Ishikawa (cell line): ENCODE measurements at regions not wholly inside any gene's neighbourhood (a gene's known extent, or its start where the extent isn't known, plus 50 kb on each side); places are given as distances from the start of the nearest gene placed in this dataset.

Experiments used
- CEBPB ChIP-seq: IDR thresholded peaks from 2 replicates; pipeline ENCODE4 v1.6.1; 2012
- CREB1 ChIP-seq: IDR thresholded peaks from 2 replicates; pipeline ENCODE4 v1.6.1; 2012; ENCODE audit warnings: low read depth
- EGR1 ChIP-seq: IDR thresholded peaks from 2 replicates; pipeline ENCODE4 v1.6.1; 2012
- EP300 ChIP-seq: IDR thresholded peaks from 2 replicates; pipeline ENCODE4 v1.6.1; 2012; ENCODE audit warnings: borderline replicate concordance
- NFIC ChIP-seq: IDR thresholded peaks from 2 replicates; pipeline ENCODE4 v1.6.1; 2012
- RAD21 ChIP-seq: IDR thresholded peaks from 2 replicates; pipeline ENCODE4 v1.6.1; 2012; ENCODE audit warnings: low read depth
- TAF1 ChIP-seq: IDR thresholded peaks from 2 replicates; pipeline ENCODE4 v1.6.1; 2012; ENCODE audit warnings: low read depth, mild to moderate bottlenecking
- TCF12 ChIP-seq: IDR thresholded peaks from 2 replicates; pipeline ENCODE4 v1.6.1; 2012; ENCODE audit warnings: low read depth
- TEAD4 ChIP-seq: IDR thresholded peaks from 2 replicates; pipeline ENCODE4 v1.6.1; 2012
- ZBTB7A ChIP-seq: IDR thresholded peaks from 2 replicates; pipeline ENCODE4 v1.6.1; 2012; ENCODE audit warnings: low read depth
- TF ChIP-seq, protein P1 (sequence below): IDR thresholded peaks from 2 replicates; pipeline ENCODE4 v1.6.1; 2012
- TF ChIP-seq, protein P2 (sequence below): IDR thresholded peaks from 2 replicates; pipeline ENCODE4 v1.6.1; 2012; ENCODE audit warnings: low read depth, mild to moderate bottlenecking
- TF ChIP-seq, protein P3 (sequence below): IDR thresholded peaks from 2 replicates; pipeline ENCODE4 v1.6.1; 2012

DNA sequence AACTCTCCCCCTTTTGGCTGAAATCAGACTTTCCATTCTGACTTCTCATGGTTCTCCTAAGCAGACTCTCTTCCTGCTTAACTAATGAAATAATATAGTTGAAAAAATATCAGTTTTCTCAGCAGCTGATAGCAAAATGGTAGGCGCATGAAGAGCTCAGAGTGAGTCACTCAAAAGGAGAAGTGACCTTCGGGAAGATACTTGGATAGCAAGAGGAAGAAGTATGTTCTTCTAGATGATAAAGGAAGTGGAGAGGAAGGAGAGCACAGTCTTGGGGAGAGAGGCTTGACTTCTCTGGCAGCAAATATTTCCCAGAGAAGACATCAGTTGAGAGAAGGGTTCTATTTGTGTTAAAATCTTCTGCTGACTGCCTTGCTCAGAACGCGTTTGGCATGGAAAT is 101.5 kb downstream of the TAF11L14 start:
- TF ChIP-seq CEBPB, result no peak
- TF ChIP-seq RAD21, result no peak
- TF ChIP-seq, protein P1, sequence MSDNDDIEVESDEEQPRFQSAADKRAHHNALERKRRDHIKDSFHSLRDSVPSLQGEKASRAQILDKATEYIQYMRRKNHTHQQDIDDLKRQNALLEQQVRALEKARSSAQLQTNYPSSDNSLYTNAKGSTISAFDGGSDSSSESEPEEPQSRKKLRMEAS, result no peak
- no peak for TF ChIP-seq TEAD4
- TF ChIP-seq EGR1, result no peak
- TF ChIP-seq, protein P2, sequence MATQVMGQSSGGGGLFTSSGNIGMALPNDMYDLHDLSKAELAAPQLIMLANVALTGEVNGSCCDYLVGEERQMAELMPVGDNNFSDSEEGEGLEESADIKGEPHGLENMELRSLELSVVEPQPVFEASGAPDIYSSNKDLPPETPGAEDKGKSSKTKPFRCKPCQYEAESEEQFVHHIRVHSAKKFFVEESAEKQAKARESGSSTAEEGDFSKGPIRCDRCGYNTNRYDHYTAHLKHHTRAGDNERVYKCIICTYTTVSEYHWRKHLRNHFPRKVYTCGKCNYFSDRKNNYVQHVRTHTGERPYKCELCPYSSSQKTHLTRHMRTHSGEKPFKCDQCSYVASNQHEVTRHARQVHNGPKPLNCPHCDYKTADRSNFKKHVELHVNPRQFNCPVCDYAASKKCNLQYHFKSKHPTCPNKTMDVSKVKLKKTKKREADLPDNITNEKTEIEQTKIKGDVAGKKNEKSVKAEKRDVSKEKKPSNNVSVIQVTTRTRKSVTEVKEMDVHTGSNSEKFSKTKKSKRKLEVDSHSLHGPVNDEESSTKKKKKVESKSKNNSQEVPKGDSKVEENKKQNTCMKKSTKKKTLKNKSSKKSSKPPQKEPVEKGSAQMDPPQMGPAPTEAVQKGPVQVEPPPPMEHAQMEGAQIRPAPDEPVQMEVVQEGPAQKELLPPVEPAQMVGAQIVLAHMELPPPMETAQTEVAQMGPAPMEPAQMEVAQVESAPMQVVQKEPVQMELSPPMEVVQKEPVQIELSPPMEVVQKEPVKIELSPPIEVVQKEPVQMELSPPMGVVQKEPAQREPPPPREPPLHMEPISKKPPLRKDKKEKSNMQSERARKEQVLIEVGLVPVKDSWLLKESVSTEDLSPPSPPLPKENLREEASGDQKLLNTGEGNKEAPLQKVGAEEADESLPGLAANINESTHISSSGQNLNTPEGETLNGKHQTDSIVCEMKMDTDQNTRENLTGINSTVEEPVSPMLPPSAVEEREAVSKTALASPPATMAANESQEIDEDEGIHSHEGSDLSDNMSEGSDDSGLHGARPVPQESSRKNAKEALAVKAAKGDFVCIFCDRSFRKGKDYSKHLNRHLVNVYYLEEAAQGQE, result no peak
- TF ChIP-seq EP300, result no peak
- no peak for TF ChIP-seq TAF1
- TF ChIP-seq CREB1, result no peak
- TF ChIP-seq, protein P3, sequence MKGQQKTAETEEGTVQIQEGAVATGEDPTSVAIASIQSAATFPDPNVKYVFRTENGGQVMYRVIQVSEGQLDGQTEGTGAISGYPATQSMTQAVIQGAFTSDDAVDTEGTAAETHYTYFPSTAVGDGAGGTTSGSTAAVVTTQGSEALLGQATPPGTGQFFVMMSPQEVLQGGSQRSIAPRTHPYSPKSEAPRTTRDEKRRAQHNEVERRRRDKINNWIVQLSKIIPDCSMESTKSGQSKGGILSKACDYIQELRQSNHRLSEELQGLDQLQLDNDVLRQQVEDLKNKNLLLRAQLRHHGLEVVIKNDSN, result no peak
- TF ChIP-seq ZBTB7A, result no peak
- TF ChIP-seq NFIC, result no peak
- no peak for TF ChIP-seq TCF12
